ENCODE measurements at regions not wholly inside any gene's neighbourhood (a gene's known extent, or its start where the extent isn't known, plus 50 kb on each side); places are given as distances from the start of the nearest gene placed in this dataset.

DNA sequence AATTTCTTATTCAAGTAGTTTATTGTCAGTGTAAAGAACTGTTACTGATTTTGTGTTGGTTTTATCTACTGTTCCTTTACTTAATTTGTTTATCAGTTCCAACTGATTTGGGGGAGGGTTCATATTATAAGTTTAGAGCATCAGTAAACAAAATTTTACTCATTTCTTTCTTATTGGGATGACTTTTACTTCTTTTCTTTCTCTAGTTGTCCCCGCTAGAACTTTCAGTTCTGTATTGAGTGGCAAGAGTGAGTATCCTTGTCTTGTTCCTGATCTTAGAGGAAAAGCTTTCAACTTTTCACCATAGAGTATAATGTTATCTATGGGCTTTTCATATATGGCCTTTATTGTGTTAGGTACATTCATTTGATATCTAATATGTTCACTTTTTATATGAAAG, 584.1 kb downstream of the LRFN5 start:
- TF ChIP-seq, protein P1, sequence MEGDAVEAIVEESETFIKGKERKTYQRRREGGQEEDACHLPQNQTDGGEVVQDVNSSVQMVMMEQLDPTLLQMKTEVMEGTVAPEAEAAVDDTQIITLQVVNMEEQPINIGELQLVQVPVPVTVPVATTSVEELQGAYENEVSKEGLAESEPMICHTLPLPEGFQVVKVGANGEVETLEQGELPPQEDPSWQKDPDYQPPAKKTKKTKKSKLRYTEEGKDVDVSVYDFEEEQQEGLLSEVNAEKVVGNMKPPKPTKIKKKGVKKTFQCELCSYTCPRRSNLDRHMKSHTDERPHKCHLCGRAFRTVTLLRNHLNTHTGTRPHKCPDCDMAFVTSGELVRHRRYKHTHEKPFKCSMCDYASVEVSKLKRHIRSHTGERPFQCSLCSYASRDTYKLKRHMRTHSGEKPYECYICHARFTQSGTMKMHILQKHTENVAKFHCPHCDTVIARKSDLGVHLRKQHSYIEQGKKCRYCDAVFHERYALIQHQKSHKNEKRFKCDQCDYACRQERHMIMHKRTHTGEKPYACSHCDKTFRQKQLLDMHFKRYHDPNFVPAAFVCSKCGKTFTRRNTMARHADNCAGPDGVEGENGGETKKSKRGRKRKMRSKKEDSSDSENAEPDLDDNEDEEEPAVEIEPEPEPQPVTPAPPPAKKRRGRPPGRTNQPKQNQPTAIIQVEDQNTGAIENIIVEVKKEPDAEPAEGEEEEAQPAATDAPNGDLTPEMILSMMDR (IDR thresholded peaks at IDR 0.05; ENCODE audit: extremely low read depth, missing control alignments) = no peak
- DNase-seq (ENCODE audit: low spot score) = no peak

DNA sequence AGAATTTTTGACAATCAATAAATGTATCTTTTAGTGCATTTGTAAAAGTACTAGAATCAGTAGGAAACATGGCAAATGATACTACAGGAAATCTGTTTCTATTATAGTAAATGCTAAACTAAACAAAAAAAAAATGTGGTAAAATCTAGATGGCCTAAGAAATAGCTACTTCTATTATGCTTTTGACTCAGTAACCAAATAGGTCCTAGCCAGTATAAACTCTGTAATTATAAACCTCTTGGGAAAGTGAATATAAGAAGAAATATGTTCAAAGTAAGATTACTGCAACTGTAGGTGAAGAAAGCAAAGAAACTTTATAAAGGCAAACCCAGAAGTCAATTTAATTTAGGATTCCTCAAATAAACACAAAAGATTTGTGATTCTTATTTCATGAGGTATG, 581.2 kb downstream of the LRFN5 start:
- no peak for DNase-seq (ENCODE audit: low spot score)
- TF ChIP-seq, protein P1 (IDR thresholded peaks at IDR 0.05; ENCODE audit: extremely low read depth, missing control alignments) = no peak

DNA sequence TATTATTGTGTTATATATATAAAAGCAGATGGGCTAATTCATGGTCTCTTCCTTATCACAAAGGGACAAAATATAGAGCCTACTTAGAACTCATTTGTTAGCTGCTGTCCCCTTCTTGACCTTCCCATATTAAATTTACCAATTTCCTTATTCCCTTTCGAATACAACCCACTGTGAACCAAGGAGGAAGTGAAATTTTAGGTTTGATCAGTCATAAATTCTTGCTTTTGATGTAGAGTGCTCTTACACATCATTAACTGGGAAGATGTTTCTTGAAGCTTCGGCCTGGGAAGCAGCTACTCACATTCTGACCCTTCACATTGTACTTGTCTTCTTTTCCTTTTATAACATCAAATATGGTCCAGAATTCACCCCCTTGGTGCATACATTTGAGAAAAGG, 579.0 kb downstream of the LRFN5 start:
- TF ChIP-seq, protein P1 (IDR thresholded peaks at IDR 0.05; ENCODE audit: extremely low read depth, missing control alignments) = no peak
- no peak for DNase-seq (ENCODE audit: low spot score)

DNA sequence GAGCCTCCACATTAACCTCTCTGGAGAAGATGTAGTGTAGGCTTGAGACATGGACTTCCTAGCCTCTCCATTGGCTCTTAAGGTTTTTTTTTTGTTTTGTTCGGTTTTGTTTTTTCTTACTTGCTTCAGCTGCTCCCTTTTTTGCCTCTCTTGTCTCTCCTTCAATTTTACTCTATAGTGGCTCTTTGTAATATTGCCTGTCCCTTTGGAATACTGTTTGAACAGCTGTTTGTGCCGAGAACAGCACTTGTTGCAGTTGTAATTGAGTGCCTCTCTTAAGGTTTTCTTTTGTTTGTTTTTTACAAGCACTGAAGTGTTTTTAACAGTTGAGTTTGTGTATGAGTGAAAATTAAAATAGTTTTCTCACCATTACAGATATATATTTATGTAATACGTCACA, 567.7 kb downstream of the LRFN5 start:
- no peak for DNase-seq (ENCODE audit: low spot score)
- TF ChIP-seq, protein P1 (IDR thresholded peaks at IDR 0.05; ENCODE audit: extremely low read depth, missing control alignments) = no peak

DNA sequence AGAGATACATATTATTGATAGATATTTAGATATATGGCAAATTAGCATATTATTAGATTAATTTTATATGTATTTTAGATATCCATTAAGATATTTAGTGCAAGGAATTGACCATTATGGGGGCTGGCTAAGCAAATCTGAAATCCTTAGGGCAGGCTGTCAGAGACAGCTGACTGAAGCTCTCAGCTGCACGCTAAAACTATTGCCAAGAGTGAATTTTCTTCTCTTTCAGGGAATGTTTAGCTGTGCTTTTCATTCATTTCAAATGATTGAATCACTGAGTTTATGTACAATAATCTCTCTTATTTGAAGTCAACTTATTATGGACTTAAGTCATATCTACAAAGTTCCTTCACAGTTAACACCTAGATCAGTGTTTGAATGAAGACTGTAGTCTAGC, 566.5 kb downstream of the LRFN5 start:
- TF ChIP-seq, protein P1 (IDR thresholded peaks at IDR 0.05; ENCODE audit: extremely low read depth, missing control alignments) = no peak
- DNase-seq (ENCODE audit: low spot score) = no peak

DNA sequence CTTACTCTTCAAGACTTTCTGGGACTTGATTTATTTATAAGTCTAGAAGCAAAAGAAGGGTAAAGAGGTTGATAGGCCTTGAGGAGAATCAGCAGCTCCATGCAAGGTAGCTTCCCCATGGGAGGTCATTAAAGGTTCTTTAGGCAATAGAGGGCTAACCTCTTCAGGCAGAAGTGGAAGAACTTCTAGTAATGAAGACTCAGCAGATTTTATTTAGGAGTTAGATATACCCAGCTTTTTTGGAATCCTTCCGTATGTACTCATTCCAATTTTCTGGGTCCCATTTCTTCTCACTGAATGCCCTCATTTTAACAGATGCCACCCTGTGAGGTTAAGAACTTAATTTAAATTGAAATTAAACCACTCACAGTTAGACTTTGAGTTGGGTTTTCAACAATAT, 565.6 kb downstream of the LRFN5 start:
- TF ChIP-seq, protein P1 (IDR thresholded peaks at IDR 0.05; ENCODE audit: extremely low read depth, missing control alignments) = no peak
- DNase-seq (ENCODE audit: low spot score) = no peak

DNA sequence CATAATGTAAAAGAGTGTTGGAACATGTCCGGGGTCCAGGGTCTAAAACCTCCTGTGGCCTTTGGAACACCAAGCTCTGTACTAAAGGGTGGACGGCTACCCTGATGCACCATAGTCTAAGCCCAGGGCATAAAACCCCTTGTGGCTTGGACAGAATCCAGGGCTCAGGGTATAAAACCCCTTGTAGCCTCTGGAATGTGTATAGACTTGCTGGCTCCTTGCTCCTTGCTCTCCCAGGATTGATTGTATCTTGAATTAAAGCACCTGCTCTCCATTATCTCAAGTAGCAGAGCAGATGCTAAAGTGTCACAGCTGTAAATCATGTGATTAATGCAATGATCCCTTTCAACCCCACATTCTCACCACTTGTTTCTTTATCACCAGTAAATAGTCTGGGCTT, 556.5 kb downstream of the LRFN5 start:
- TF ChIP-seq, protein P1 (IDR thresholded peaks at IDR 0.05; ENCODE audit: extremely low read depth, missing control alignments) = no peak
- DNase-seq (ENCODE audit: low spot score) = no peak

Data from GM20000 (cell line).